ENCODE measurements at regions not wholly inside any gene's neighbourhood (a gene's known extent, or its start where the extent isn't known, plus 50 kb on each side); places are given as distances from the start of the nearest gene placed in this dataset.

DNA sequence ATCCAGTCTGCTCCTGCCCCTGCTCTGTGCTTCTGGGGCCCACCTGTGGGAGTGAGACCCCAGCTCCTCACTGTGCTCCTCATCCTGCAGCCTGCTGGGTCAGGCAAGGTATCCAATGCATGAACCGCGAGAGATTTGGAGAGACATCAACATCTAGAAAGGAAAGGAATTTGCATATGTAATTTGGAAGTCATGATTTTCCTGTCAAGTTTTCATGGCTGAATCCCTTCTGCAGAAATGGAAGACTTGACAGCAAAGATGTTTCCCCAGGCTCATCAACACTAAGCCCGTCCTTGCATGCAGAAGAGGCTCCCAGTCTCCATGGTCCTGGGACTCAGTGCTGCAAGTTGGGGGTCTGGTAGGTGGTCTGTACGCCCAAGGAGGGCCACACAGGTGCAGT is 176.9 kb upstream of the GRB10 start:
- no peaks in the 10 kb centered on the region for H3K27me3 ChIP-seq (ENCODE audit: insufficient read depth, low read depth)
- no peaks in the 10 kb centered on the region for H3K79me2 ChIP-seq (ENCODE audit: insufficient read depth, low read depth)
- no peak overlapping the region for H3K4me3 ChIP-seq (IDR thresholded peaks at IDR 0.05; ENCODE audit: insufficient read depth, low read depth, low read length)
- no peaks in the 10 kb centered on the region for H4K20me1 ChIP-seq (ENCODE audit: insufficient read depth)
- H2AFZ ChIP-seq (ENCODE audit: low read depth): no peak overlapping the region
- TF ChIP-seq, protein P1, sequence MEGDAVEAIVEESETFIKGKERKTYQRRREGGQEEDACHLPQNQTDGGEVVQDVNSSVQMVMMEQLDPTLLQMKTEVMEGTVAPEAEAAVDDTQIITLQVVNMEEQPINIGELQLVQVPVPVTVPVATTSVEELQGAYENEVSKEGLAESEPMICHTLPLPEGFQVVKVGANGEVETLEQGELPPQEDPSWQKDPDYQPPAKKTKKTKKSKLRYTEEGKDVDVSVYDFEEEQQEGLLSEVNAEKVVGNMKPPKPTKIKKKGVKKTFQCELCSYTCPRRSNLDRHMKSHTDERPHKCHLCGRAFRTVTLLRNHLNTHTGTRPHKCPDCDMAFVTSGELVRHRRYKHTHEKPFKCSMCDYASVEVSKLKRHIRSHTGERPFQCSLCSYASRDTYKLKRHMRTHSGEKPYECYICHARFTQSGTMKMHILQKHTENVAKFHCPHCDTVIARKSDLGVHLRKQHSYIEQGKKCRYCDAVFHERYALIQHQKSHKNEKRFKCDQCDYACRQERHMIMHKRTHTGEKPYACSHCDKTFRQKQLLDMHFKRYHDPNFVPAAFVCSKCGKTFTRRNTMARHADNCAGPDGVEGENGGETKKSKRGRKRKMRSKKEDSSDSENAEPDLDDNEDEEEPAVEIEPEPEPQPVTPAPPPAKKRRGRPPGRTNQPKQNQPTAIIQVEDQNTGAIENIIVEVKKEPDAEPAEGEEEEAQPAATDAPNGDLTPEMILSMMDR (conservative IDR thresholded peaks at IDR 0.05; ENCODE audit: low read depth, low read length): no peak
- no peak overlapping the region for H3K27ac ChIP-seq
- H3K36me3 ChIP-seq (ENCODE audit: insufficient read depth): no peaks in the 10 kb centered on the region
- no peak overlapping the region for H3K9ac ChIP-seq
- H3K4me2 ChIP-seq: no peak overlapping the region
- H3K4me1 ChIP-seq (ENCODE audit: low read depth, poor library complexity, severe bottlenecking): no peaks in the 10 kb centered on the region

DNA sequence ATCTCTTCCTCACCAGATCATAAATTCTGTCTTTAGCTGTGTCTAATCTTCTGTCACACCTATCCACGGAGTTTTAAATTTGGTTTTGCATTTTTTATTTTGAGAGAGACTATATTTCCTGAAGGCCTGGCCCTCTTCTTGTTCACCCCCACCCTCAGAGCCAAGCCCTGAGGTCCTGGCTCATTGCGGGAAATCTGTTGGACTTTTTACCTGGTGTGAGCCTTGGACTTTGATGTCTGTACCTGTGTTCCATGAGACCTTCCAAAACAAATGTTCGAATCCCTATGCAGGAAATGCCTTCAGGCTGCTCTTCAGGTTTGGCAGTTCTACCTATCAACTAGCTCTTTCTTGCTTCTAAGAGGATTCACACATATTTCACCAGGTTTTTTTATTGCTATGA is 175.2 kb upstream of the GRB10 start:
- no peaks in the 10 kb centered on the region for H3K27me3 ChIP-seq (ENCODE audit: insufficient read depth, low read depth)

DNA sequence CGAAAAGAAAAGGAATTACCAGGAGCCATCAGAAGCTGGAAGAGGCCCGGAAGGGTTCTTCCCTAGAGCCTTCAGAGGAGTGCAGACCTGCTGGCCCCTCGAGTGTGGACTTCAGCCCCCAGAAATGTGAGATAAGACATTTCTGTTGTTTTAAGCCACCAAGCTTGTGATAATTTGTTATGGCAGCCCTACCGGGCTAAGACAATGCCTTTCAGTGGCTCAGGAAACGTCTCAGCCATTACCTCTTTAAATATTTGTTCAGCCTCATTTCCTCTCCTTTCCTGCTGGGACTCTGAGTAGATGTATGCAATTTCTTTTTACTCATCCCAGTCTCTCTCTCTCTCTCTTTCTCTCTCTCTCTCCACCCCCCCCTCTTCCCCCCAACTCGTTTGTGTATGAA is 174.7 kb upstream of the GRB10 start:
- TF ChIP-seq, protein P1 (conservative IDR thresholded peaks at IDR 0.05; ENCODE audit: low read depth, low read length): no peak
- no peaks in the 10 kb centered on the region for H4K20me1 ChIP-seq (ENCODE audit: insufficient read depth)
- H3K79me2 ChIP-seq (ENCODE audit: insufficient read depth, low read depth): no peaks in the 10 kb centered on the region
- no peak overlapping the region for H3K9ac ChIP-seq
- H3K4me1 ChIP-seq (ENCODE audit: low read depth, poor library complexity, severe bottlenecking): no peaks in the 10 kb centered on the region
- H3K4me2 ChIP-seq: no peak overlapping the region
- no peak overlapping the region for H2AFZ ChIP-seq (ENCODE audit: low read depth)
- H3K36me3 ChIP-seq (ENCODE audit: insufficient read depth): no peaks in the 10 kb centered on the region
- no peak overlapping the region for H3K27ac ChIP-seq
- H3K27me3 ChIP-seq (ENCODE audit: insufficient read depth, low read depth): no peaks in the 10 kb centered on the region
- H3K4me3 ChIP-seq (IDR thresholded peaks at IDR 0.05; ENCODE audit: insufficient read depth, low read depth, low read length): no peak overlapping the region

More for the DNA sequence above, 175.2 kb upstream of the GRB10 start:
- Histone ChIP-seq H2AFZ (ENCODE audit: low read depth) (no peak overlapping the region), H3K4me3 (IDR thresholded peaks at IDR 0.05; ENCODE audit: insufficient read depth, low read depth, low read length) (no peak overlapping the region), H3K36me3 (ENCODE audit: insufficient read depth) (no peaks in the 10 kb centered on the region), H3K27ac (no peak overlapping the region), H3K79me2 (ENCODE audit: insufficient read depth, low read depth) (no peaks in the 10 kb centered on the region), H3K9ac (no peak overlapping the region), H3K4me1 (ENCODE audit: low read depth, poor library complexity, severe bottlenecking) (no peaks in the 10 kb centered on the region), H4K20me1 (ENCODE audit: insufficient read depth) (no peaks in the 10 kb centered on the region), H3K4me2 (no peak overlapping the region)
- TF ChIP-seq, protein P1 (conservative IDR thresholded peaks at IDR 0.05; ENCODE audit: low read depth, low read length): no peak

DNA sequence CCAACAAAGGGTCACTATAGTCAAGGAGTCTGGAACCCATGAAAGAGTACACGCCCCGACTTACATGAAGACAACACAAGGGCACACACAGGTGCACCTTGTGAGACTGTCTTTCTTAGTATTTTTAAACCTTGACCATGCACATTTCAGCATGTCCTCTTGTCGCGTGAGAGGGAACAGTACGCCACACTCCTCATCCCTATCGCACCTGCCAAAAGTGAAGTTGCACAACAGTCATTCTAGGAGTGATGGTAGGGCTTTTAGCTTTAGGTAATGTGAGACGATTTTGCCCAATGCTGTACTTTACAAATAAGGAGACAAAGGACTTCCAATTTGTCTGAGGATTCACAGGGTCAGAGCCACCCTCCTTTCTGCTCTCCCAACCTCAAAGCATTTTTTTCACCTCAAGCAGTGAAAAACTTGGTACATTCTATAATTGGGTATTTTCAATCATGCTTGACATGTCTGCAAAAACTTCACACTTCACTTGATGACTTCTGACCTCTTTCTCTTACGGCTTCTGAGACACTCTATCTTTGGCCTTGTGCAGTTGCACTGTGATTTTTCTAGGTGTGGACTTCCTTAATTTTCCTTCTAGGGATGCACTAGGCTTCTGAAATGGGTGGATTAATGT is 173.9 kb upstream of the GRB10 start:
- H2AFZ ChIP-seq (ENCODE audit: low read depth): no peak overlapping the region
- no peaks in the 10 kb centered on the region for H3K27me3 ChIP-seq (ENCODE audit: insufficient read depth, low read depth)
- no peak overlapping the region for H3K4me2 ChIP-seq
- no peaks in the 10 kb centered on the region for H3K36me3 ChIP-seq (ENCODE audit: insufficient read depth)
- H3K27ac ChIP-seq: no peak overlapping the region
- TF ChIP-seq, protein P1 (conservative IDR thresholded peaks at IDR 0.05; ENCODE audit: low read depth, low read length): no peak
- H3K79me2 ChIP-seq (ENCODE audit: insufficient read depth, low read depth): no peaks in the 10 kb centered on the region
- H3K9ac ChIP-seq: no peak overlapping the region
- no peak overlapping the region for H3K4me3 ChIP-seq (IDR thresholded peaks at IDR 0.05; ENCODE audit: insufficient read depth, low read depth, low read length)
- no peaks in the 10 kb centered on the region for H3K4me1 ChIP-seq (ENCODE audit: low read depth, poor library complexity, severe bottlenecking)
- H4K20me1 ChIP-seq (ENCODE audit: insufficient read depth): no peaks in the 10 kb centered on the region
